Astrocyte of the cerebellum (primary cell): ENCODE measurements at regions not wholly inside any gene's neighbourhood (a gene's known extent, or its start where the extent isn't known, plus 50 kb on each side); places are given as distances from the start of the nearest gene placed in this dataset.

ENCODE experiments used
- DNase-seq: peaks from one replicate; pipeline ENCODE4 v3.0.0-alpha.2; 2011; ENCODE audit warnings: low read depth
- H3K4me3 ChIP-seq: 2 replicates; pipeline ENCODE4 v1.5.1; 2011; ENCODE audit warnings: mild to moderate bottlenecking, low read depth, low read length, moderate library complexity
- CTCF ChIP-seq: IDR thresholded peaks from 2 replicates; pipeline ENCODE4 v1.5.1; 2012; ENCODE audit warnings: low read length, low read depth, moderate library complexity, mild to moderate bottlenecking; ENCODE audit errors: missing control alignments
- in situ Hi-C: cut with HindIII; loops from 2 replicates; pipeline ENCODE4 v1.10.0; 2017; ENCODE audit warnings: low sequenced_read_pairs

- no peak for TF ChIP-seq CTCF
- in situ Hi-C loops, result no loop called here
- H3K4me3 ChIP-seq, result no peak overlapping the region
- no peak for DNase-seq
Measured at GRCh38 chr18:46350598-46351159, 246.5 kb downstream of the HAUS1 start.

GRCh38 chr18:46352520-46353250 lies 248.5 kb downstream of the HAUS1 start:
- no peak for TF ChIP-seq CTCF
- DNase-seq, result no peak
- in situ Hi-C loops, result no loop called here
- no peak overlapping the region for H3K4me3 ChIP-seq

DNA sequence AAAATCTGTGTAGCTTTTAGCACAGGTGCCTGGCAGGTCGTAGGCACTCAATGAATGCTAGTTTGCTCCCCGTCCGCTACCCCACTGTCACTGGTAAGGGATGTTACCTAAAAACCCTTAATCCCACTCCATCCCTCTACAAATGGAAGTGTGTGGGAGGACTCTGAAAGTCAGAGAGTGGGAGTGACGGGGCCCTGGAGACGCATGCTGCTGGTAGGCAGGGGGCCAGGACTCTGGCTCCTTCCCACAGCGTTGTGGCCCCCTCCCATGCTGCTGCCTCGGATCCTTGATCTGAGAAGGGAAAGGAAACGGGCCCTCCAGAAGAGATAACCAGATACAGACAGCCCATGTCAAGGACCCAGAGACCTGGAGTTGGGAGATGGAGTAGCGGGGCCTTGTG lies 249.3 kb downstream of the HAUS1 start:
- in situ Hi-C loops, result no loop called here
- no peak overlapping the region for H3K4me3 ChIP-seq
- DNase-seq, result no peak
- TF ChIP-seq CTCF, result no peak

- H3K4me3 ChIP-seq, result no peak overlapping the region
- in situ Hi-C loops, result no loop called here
- DNase-seq, result no peak
- no peak for TF ChIP-seq CTCF
Measured at GRCh38 chr18:46356278-46357033, 252.3 kb downstream of the HAUS1 start.

- TF ChIP-seq CTCF, result no peak
- no peak for DNase-seq
- in situ Hi-C loops, result no loop called here
- H3K4me3 ChIP-seq, result no peak overlapping the region
Measured at GRCh38 chr18:46360102-46360699, 256.0 kb downstream of the HAUS1 start.

DNA sequence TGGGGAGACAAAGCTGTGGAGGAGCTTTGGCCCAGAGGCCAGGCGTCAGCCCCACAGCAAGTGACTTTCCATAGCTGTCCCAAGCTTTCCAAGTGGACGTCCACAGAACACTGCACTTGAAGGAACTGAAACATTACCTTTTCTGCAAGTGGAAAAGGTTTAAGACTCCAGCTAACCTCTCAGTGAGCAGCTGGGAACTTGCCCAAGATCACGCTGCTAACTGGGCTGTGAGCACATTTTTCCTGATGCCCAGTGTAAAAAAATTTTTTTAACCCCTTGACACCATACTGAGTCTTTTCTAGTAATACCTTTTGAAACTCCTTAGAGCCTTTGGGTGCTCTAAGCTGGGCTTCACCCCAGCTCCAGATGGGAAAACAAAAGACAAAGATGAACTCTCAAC lies 256.7 kb downstream of the HAUS1 start:
- H3K4me3 ChIP-seq, result no peak overlapping the region
- DNase-seq, result no peak
- in situ Hi-C loops, result no loop called here
- no peak for TF ChIP-seq CTCF
